ENCODE measurements at regions not wholly inside any gene's neighbourhood (a gene's known extent, or its start where the extent isn't known, plus 50 kb on each side); places are given as distances from the start of the nearest gene placed in this dataset.

DNA sequence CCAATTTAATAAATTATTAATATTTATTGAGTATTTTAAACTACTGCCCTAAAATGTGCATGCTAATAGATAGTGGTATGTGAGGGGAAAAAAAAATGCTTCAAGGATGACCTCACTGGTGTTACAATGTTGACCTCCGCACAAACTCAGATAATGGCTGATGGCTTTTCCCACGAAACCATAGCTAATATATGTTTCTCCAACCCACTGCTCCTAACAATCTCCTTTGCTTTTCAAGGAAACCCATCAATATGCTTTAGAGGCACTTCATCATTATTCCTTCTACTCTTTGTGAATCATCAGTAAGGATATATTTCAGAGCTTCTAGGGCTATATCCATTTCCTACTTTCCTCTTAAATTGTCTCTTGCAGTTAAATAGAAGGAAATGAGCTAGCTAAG lies 1752.0 kb upstream of the TENM3 start:
- DNase-seq: no peak
- H3K36me3 Mint-ChIP-seq (ENCODE audit: low read depth): no peaks in the 10 kb centered on the region
- no peaks in the 10 kb centered on the region for H3K4me1 Mint-ChIP-seq (ENCODE audit: low read depth)
- H3K27me3 Mint-ChIP-seq: no peaks in the 10 kb centered on the region
- no peak overlapping the region for H3K27ac Mint-ChIP-seq
- H3K9me3 Mint-ChIP-seq: peaks cover 7% of the 10 kb centered on the region
- no peak overlapping the region for H3K4me3 Mint-ChIP-seq

DNA sequence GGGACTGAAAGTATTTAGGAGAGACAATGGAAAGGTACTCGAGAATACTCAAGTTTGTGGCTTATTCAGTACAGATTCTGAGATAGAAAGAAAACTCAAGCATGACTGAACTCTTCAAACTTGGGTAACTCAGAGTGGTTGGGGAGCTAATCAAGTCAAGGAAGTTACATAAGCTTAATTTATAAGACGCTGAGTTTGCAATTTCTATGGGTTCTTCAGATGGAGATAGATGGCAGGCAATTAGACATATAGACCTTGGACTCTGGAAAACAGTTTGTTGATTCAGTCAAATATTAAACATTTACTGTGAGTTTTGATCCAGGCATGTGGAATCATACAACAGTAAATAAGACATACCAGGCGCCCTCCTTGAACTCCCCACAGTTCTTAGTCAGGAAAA lies 1749.9 kb upstream of the TENM3 start:
- Mint-ChIP-seq H3K4me3 (no peak overlapping the region), H3K9me3 (no peaks in the 10 kb centered on the region), H3K27me3 (no peaks in the 10 kb centered on the region), H3K4me1 (ENCODE audit: low read depth) (no peaks in the 10 kb centered on the region), H3K27ac (no peak overlapping the region), H3K36me3 (ENCODE audit: low read depth) (no peaks in the 10 kb centered on the region)
- DNase-seq: no peak

DNA sequence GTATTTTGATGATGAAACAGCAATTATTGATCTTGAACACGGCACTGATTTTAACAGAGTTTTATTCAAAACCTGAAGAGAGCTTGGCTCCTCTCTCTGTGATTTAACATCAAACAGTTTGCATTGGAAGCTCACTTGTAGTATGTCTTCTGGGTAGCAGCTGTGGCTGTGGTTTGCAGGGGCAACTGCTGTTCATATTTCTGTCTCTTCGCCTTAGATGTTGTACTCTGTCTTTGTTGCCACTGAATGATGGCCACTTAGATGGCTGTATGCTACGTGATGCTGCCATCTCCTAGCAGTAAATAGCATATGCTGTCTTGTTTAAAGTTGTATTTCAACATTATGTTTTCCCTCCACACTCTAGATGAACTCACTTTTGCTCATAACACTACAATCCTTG lies 1743.0 kb upstream of the TENM3 start:
- no peaks in the 10 kb centered on the region for H3K36me3 Mint-ChIP-seq (ENCODE audit: low read depth)
- H3K27me3 Mint-ChIP-seq: no peaks in the 10 kb centered on the region
- no peak overlapping the region for H3K27ac Mint-ChIP-seq
- H3K4me1 Mint-ChIP-seq (ENCODE audit: low read depth): no peaks in the 10 kb centered on the region
- no peak for DNase-seq
- H3K4me3 Mint-ChIP-seq: no peak overlapping the region
- no peaks in the 10 kb centered on the region for H3K9me3 Mint-ChIP-seq

DNA sequence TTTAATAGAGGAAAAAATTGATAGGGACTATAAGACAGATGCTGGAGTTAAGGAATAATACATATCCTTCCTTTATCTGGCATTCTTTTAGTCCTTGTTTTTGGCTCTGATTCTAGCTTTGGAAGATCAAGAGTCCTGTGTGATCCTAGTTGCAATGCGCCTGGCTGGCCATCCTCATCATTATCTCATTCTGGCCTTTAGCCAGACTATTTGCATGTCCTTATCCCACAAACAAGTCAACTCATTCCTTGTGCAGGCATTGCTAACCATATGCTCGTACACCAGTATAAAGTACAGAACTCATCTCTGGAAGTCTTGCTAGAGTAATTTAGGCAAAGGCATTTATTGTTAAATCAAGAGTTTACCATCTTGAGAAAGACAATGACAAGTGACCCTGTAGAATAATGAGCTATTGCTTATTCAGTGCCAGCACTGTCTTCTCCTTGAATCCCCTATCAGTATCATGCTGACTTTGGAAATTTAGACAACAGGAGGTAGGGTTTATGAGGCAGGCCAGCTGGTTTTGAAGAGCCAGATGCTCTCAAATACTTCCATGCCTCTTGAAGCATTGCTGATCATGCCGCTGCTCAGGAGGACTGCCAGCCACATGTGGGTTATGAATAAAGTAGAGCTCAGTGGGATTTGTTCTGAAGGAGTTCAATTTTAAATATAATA lies 1730.3 kb upstream of the TENM3 start:
- DNase-seq: no peak
- no peaks in the 10 kb centered on the region for H3K36me3 Mint-ChIP-seq (ENCODE audit: low read depth)
- no peak overlapping the region for H3K4me3 Mint-ChIP-seq
- no peaks in the 10 kb centered on the region for H3K4me1 Mint-ChIP-seq (ENCODE audit: low read depth)
- no peak overlapping the region for H3K27ac Mint-ChIP-seq
- H3K27me3 Mint-ChIP-seq: no peaks in the 10 kb centered on the region
- H3K9me3 Mint-ChIP-seq: peaks cover 3% of the 10 kb centered on the region

DNA sequence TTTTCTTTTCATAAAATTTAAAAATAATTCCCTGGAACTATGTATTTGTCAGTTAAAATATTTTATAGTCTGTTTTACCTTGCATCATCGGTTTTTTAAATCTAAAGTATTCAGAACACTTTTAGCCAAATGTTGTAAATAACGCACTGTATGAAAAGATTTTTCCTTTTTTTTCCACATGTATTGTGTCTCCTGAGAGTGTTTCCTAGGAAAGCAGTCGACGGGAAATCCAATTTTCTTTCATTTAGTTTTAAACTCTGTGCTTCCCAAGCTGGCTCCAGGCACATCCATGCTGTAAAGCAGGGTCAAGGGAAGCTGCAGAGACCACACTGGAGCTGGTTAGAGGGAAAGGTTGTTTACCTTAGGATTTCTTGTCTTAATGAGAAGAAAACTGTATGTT lies 1724.3 kb upstream of the TENM3 start:
- H3K27ac Mint-ChIP-seq: no peak overlapping the region
- H3K4me1 Mint-ChIP-seq (ENCODE audit: low read depth): no peaks in the 10 kb centered on the region
- no peaks in the 10 kb centered on the region for H3K27me3 Mint-ChIP-seq
- DNase-seq: no peak
- H3K4me3 Mint-ChIP-seq: no peak overlapping the region
- no peaks in the 10 kb centered on the region for H3K36me3 Mint-ChIP-seq (ENCODE audit: low read depth)
- H3K9me3 Mint-ChIP-seq: no peaks in the 10 kb centered on the region

DNA sequence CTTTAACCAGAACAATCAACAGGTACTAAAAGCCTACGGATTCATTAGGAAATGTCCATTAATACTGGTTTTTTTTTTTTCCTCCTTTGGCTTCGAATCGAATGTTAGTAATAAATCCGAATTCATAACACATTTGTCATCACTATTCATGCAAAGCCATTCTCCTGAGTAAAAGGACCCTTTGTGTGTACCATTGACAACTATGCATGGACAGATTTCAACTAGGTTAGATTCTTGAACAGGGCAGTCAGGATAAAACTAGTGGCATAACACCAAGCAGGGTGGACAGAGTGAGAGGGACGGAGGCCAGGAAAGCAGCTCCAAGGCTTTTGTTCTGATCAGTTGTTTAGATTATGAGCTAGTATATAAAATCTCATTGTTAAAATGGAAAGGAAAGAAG lies 1722.0 kb upstream of the TENM3 start:
- H3K4me3 Mint-ChIP-seq: no peak overlapping the region
- no peaks in the 10 kb centered on the region for H3K27me3 Mint-ChIP-seq

DNA sequence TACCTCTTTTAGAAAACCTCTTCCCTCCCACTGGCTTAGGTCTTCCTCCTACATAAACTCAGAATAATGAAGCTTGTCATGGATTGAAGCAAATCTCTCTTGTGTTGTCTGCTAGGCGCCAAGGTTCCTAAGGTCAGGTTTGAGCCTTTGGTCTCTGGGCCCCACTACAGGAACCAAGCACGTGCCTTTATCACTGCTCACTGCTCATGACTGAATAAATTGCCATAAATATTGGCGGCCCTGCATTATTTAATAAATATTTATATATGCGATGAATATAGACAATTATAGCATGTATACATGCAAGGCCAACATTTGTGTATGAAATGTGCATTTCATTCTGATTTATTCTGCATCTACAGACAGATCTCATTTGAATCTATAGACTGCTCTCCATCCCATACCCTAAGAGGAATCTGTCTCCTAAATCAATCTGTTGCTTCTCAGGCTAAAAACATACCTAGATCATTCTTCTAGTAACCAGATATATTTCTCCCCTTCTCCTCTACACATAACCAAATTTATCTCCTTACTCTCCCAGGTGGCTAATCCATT lies 1717.6 kb upstream of the TENM3 start:
- Mint-ChIP-seq H3K27ac (no peak overlapping the region), H3K27me3 (no peaks in the 10 kb centered on the region), H3K4me3 (no peak overlapping the region), H3K36me3 (ENCODE audit: low read depth) (no peaks in the 10 kb centered on the region), H3K4me1 (ENCODE audit: low read depth) (no peaks in the 10 kb centered on the region), H3K9me3 (no peaks in the 10 kb centered on the region)
- DNase-seq: no peak

More for the DNA sequence above, 1722.0 kb upstream of the TENM3 start:
- H3K27ac Mint-ChIP-seq: no peak overlapping the region
- H3K9me3 Mint-ChIP-seq: no peaks in the 10 kb centered on the region
- H3K4me1 Mint-ChIP-seq (ENCODE audit: low read depth): no peaks in the 10 kb centered on the region
- no peak for DNase-seq
- no peaks in the 10 kb centered on the region for H3K36me3 Mint-ChIP-seq (ENCODE audit: low read depth)

DNA sequence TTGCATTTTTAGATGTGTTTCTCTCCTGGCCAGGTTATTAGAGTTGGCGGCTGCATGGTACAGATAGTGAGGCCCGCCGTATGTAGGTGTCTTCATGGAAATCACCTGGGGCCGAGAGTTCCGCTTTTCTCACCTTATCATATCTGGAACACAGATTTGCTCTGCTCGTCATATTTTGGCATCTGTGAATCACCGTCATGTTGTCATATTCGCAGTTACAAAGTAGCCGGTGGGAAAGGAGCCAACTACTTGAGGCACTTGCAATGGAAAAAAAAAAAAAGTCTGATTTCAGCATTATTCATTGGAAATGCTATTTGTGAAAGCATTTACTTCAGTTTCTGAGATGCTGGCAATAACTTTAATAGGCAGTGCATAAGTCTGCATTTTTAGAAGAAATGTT lies 1715.2 kb upstream of the TENM3 start:
- Mint-ChIP-seq H3K36me3 (ENCODE audit: low read depth) (no peaks in the 10 kb centered on the region), H3K4me1 (ENCODE audit: low read depth) (no peaks in the 10 kb centered on the region), H3K9me3 (no peaks in the 10 kb centered on the region), H3K27ac (no peak overlapping the region), H3K27me3 (no peaks in the 10 kb centered on the region), H3K4me3 (no peak overlapping the region)
- DNase-seq: no peak

DNA sequence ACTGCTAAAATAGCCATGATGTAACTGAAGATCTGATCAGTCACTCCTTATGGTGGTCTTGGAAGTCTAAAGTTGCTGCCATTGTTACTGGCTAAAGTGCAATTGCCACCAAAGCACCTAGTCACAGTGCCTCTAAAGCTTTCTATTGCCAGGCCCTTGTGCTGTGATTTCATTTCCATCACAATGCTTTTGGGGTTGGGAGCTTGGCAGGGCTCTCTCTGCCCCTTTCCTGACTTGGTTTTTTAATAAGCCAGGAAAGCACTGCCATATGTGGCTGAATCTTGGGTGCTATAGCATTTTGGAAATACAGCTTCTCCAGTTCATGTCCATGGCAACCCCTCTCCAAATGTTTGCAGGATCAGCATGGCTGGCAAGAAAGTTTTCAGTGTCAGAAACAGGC lies 1712.4 kb upstream of the TENM3 start:
- no peaks in the 10 kb centered on the region for H3K27me3 Mint-ChIP-seq
- no peak overlapping the region for H3K4me3 Mint-ChIP-seq
- DNase-seq: no peak
- H3K27ac Mint-ChIP-seq: no peak overlapping the region
- no peaks in the 10 kb centered on the region for H3K4me1 Mint-ChIP-seq (ENCODE audit: low read depth)
- H3K9me3 Mint-ChIP-seq: no peaks in the 10 kb centered on the region
- H3K36me3 Mint-ChIP-seq (ENCODE audit: low read depth): no peaks in the 10 kb centered on the region

DNA sequence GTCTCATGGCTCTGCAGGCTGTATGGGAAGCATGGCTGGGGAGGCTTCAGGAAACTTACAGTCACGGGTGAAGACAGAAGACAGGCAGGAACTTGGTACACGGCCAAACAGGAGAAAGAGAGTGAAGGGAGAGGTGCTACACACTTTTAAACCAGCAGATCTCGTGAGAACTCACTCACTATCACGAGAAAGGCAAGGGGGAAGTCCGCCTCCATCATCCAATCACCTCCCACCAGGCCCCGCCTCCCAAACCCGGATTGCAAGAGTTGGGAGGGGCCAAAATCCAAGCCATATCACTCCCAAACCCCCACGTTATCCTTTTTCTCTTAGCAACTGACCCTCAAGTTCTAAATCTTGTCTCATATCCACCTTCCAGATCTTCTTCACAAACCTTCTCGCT lies 1710.5 kb upstream of the TENM3 start:
- Mint-ChIP-seq H3K9me3 (no peaks in the 10 kb centered on the region), H3K27ac (no peak overlapping the region), H3K36me3 (ENCODE audit: low read depth) (no peaks in the 10 kb centered on the region), H3K4me3 (no peak overlapping the region), H3K27me3 (no peaks in the 10 kb centered on the region), H3K4me1 (ENCODE audit: low read depth) (no peaks in the 10 kb centered on the region)
- no peak for DNase-seq

DNA sequence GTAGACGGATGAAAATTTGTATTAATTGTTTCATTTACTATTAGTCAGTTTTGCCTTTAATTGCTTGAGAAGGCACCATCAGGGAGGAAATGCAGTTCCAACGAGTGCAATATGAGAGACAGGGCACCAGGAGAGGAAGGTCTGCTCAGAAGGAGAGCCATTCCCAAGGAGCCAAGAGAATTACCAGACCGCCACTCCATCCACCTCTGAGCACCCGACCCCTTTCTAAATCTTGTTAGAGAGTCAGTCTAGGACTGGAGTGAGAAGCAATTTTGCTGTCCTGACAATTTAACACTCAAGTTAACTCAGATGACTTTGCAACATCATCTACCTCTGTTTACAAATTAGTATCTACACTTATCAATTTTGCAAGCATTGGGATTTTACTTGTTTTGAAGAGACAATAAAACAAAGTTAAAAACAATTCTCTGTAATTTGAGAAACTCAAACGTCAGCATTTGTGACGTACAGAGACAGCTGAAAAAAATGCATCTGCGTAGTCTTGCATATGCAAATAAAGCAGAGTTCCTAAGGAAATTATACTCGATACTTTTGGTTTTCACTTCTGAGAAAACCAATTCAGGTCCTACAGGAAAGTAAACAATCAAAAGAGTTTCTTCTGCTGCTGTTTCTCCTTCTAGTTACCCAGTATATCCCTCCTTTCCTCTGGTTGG lies 1704.7 kb upstream of the TENM3 start:
- no peak overlapping the region for H3K27ac Mint-ChIP-seq
- no peak for DNase-seq
- H3K4me1 Mint-ChIP-seq (ENCODE audit: low read depth): no peaks in the 10 kb centered on the region
- H3K4me3 Mint-ChIP-seq: no peak overlapping the region
- no peaks in the 10 kb centered on the region for H3K9me3 Mint-ChIP-seq
- H3K36me3 Mint-ChIP-seq (ENCODE audit: low read depth): no peaks in the 10 kb centered on the region
- no peaks in the 10 kb centered on the region for H3K27me3 Mint-ChIP-seq

DNA sequence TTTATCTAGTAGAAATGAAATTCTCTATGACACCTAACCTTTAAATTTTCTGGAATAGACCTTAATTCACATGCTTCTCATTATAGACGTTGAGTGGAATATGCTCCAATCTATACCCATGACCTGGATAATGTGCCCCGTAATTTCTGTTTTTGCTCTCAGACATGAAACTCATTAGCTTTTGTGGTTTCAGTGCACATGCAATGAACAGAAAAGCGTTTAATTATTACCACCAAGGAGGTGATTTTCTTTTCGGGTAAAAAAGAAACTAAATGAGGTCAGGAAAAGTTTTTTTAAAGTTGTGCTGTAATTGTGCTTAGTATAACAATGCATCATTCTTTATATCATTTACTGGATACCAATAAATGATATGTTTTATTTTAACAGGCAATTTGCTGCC lies 1703.9 kb upstream of the TENM3 start:
- no peak overlapping the region for H3K4me3 Mint-ChIP-seq
- DNase-seq: no peak
- no peaks in the 10 kb centered on the region for H3K27me3 Mint-ChIP-seq
- H3K9me3 Mint-ChIP-seq: no peaks in the 10 kb centered on the region
- no peaks in the 10 kb centered on the region for H3K36me3 Mint-ChIP-seq (ENCODE audit: low read depth)
- H3K27ac Mint-ChIP-seq: no peak overlapping the region
- no peaks in the 10 kb centered on the region for H3K4me1 Mint-ChIP-seq (ENCODE audit: low read depth)

DNA sequence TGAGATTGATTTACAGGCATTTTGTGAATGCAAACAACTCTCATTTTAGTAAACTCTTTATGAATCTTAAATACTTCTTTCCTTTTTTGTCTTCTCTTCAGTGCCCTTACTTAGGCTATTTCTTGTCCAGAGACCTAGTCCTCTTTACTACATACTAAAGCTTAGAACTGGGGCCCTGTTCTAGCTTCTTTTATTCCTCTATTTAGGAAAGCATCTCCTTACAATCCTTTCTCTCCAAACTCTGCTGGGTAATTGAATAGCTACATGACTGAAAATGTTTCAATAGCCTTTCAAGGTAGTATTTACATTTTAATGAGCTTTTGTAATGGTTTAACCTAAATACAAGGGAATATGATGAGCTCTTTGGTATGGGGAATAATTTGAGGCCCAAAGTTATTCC lies 1701.5 kb upstream of the TENM3 start:
- Mint-ChIP-seq H3K27me3 (no peaks in the 10 kb centered on the region), H3K4me1 (ENCODE audit: low read depth) (no peaks in the 10 kb centered on the region), H3K27ac (no peak overlapping the region), H3K4me3 (no peak overlapping the region), H3K9me3 (peaks cover 6% of the 10 kb centered on the region), H3K36me3 (ENCODE audit: low read depth) (no peaks in the 10 kb centered on the region)
- DNase-seq: no peak

DNA sequence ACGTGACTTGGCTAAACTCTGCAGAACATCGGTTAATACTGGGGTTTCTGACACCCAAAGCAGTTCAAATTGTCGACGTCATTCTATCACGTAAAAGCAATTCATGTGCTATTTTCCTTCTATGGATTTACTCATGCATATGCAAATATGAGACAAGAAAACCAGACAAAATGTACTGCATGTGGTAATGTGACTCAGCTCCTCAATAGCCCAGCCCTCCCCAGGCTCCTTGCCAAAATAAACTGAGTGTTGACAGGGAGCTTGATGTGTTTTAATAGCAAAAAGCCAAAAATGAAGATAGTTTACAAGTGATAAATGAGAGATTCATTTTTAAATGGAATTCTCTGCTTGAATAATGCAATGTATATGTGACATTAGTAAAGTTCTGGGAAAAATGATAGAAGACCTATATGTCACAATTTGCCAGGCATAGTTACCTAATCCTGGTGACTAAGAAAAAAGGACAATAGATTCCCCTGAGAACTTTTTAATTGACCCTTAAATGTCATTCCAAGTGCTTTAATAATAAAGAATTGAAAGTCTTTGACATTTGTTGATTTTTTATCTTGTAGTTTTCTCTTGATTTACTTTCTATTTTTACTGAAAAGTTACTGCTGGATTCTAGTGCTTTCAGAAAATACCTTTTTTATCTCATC lies 1700.6 kb upstream of the TENM3 start:
- H3K27ac Mint-ChIP-seq: no peak overlapping the region
- H3K4me3 Mint-ChIP-seq: no peak overlapping the region
- H3K9me3 Mint-ChIP-seq: peaks cover 6% of the 10 kb centered on the region
- H3K27me3 Mint-ChIP-seq: no peaks in the 10 kb centered on the region
- no peaks in the 10 kb centered on the region for H3K36me3 Mint-ChIP-seq (ENCODE audit: low read depth)
- no peaks in the 10 kb centered on the region for H3K4me1 Mint-ChIP-seq (ENCODE audit: low read depth)
- no peak for DNase-seq

DNA sequence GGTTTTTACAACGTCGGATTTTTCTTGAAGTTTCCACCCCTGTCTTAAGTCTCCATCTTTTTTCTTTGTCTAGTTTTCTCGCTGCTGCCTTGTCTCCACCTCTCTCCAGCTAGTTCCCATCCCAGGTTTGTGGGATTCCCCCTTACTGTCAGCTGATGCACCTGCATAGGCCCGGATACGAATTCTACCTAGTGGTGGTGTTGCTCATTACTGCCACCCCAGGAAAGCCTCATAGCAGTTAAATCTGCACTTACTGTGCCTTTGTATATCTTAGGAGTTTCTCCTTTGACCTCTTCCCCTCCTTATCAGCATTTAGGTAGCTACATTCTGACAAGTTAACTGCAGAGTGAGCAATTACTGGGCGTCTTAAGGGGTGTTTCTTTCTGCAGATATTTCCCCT lies 1693.1 kb upstream of the TENM3 start:
- no peaks in the 10 kb centered on the region for H3K4me1 Mint-ChIP-seq (ENCODE audit: low read depth)
- DNase-seq: no peak
- H3K27ac Mint-ChIP-seq: no peak overlapping the region
- no peaks in the 10 kb centered on the region for H3K36me3 Mint-ChIP-seq (ENCODE audit: low read depth)
- no peak overlapping the region for H3K4me3 Mint-ChIP-seq
- H3K27me3 Mint-ChIP-seq: no peaks in the 10 kb centered on the region
- H3K9me3 Mint-ChIP-seq: peaks cover 10% of the 10 kb centered on the region
